NCI-H1417 (cell line): ENCODE measurements at regions not wholly inside any gene's neighbourhood (a gene's known extent, or its start where the extent isn't known, plus 50 kb on each side); places are given as distances from the start of the nearest gene placed in this dataset.

Source experiments
- DNase-seq, 3 experiments: peaks; one replicate each; lab custom pipeline; 2025; lab: John Stamatoyannopoulos, UW

DNA sequence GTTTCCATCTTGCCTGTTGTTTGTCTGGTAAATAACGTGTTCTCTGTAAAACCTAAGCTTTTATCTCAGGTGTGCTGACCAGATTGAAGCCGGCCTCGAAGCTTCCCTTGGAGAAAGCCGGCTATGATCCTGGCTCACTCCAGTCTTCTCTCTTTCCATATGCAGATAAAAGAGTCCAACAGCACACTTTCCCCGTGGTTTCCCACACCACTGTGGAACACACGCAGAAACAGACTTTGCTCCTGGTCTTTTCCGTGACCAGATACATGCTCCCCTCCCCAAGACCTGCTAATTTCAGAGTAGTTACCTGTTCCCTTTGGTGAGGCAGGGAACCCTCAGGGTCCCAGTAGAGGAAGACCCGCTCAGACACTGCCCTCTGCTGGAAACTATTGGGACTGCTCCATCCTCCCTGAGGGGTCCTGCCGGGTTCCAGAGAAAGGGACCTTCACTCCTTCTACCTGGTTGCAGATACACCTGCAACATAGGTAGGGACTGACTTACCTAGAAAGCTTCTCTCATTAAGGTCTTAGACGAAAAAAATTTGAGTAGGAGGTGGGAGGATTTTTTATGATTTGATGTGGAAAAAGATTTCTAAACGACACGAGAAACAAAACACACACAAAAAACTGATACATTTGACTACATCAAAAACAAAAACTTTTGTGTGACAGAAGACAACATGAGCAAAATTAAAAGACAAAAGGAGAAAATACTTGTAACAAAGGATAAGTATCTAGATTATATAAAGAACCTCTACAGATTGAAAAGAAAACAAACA, 415.4 kb upstream of the CCDC196 start:
- DNase-seq: peak; percentile 25 to 49 (median 33)

DNA sequence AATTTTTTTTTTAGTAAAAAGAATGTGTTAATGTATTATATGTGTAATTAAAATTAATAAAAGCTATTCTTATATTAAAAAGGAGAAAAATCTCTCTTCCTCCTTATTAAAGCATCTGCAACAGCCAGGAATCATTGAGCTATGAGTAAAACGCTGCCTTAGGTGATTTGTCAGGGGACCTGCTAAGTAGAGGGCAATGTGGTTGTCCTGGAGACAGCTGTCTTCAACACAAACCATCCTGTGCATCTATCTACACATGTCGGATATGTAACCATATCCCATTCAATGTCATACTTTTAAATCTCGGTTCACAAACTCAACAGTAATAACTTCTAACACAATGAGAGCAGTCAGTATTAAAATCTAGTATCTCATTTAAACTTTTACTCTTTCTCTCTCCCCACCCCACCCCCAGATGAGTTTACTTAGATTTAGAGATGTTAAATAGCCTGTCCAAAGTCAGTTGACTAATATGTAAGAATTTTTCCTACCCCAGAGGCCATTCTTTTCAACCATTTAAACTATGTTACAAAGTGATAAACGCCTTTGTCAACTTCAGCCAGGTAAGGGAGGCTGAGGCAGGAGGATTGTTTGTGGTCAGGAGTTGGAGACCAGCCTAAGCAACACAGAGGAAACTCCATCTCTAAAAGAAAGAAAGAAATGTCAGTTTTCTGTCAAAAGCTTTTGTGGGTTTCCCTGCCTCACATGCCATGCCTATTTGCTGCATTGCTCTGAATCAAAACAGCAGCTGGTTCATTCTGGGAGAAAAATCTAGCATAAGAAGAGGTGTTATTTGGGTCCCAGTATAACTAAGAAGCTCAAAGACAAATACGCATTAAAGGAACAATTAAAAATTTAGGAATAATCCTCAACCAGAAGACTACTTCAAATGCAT, 413.7 kb upstream of the CCDC196 start:
- DNase-seq: peak in 1 of 3 experiments; percentile 4

DNA sequence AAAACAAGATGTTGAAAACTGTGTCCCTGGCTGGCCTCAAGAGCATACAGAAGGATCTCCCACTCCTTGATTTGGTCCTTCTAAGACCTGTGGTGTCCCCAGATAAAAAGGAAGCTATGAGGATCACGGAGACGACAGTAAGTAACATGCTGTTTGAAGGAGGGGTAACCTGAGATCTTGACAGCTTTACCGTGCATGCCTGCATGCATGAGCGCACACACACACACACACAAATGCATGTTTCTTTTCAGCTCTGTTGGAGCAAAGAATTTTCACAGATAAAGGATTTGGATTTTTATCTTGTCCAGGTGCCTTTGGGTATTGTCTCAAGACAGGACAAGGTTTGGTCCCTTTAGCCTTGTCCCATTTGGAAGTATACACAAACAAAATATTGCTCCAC, 411.6 kb upstream of the CCDC196 start:
- DNase-seq: peak in 2 of 3 experiments; percentile 18 to 89

DNA sequence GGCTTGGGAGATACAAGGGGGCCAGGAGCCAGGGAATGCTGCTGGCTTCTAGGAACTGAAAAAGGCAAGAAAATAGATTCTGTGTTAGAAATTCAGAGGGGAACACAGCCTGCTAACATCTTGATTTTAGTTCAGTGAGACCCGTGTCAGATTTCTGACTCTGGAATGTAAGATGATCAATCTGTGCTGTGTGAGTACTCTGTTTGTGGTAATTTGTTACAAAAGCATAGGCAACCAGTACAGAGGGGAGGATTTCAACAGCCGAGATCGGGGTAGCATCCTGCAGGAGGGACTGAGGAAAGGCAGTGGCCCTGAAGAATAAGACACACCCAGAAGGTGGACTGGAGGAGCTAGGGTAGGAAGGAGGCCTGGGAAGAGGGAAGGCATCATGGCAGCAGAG, 410.0 kb upstream of the CCDC196 start:
- peak in 1 of 3 experiments; percentile 72 for DNase-seq

DNA sequence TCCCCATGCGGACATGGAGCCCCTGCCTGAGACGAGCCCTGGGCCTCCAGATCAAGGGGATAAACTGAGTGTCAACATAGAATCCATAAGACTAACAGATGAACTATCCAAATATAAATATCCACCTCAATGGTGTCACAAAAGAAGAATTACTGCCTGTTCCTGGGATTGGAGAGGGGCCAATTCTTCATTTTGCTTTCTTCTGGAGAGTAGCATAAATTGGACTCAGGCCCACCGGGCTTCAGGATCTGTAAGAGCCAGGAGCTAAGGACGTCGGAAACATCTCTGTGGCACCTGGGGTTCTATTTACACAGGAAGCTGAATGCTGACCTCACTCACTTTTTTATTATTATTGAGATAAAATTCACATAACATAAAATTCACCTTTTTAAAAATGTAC, 408.2 kb upstream of the CCDC196 start:
- peak in 2 of 3 experiments; percentile 8 to 27 for DNase-seq

DNA sequence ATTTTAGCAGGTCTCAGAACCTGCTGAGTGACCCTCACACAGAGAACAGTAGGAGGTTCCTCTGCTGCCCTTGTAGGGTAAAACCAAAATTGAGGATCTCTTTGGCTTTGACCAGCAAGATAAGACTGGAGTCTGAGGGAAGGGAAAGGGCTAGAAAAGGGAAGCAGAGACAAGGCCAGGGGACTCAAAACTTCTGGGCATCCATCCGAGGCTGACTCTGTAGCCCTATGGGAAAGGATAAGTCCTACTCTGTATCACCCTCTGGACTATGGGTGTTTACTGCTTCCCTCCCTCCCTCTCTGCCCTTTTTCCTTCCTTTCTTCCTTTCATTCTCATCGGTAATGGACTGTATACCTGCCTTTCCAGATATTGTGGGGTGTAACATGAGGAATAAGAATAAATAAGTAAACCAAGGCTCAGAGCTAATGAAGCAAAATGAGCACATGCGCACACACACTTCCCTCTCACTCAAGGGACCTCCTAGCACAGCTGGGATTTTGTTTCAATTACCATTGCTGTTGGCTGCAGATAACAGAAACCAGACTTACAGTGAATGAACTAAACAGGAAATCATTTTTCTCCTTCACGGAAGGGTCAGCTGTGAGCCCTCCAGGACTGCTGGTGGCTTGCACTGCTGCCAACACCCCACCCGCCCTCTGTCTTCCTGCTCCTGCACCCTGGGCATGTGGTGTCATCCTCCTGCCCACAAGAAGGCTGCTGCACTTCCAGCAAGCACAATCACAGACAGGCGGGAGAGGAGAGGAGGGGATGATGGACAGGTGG, 404.4 kb upstream of the CCDC196 start:
- DNase-seq: no peak

DNA sequence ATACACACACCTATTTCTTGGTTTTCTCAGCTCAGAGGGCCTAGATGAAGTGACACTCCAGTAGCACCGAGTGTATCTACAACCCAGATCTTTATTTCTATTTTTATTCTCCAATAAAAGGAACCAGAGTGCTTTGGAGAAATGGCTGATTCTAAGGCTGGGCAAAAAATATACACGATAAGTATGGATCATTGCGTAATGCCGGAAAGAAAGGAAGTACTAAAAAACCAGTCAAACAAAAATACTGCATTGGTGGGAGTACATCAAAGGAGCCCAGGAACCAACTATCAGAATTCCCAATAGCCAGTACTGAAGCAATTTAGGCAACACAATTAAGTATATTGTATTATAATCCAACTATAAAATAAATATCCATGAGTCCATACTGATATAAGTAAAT, 400.9 kb upstream of the CCDC196 start:
- no peak for DNase-seq

DNA sequence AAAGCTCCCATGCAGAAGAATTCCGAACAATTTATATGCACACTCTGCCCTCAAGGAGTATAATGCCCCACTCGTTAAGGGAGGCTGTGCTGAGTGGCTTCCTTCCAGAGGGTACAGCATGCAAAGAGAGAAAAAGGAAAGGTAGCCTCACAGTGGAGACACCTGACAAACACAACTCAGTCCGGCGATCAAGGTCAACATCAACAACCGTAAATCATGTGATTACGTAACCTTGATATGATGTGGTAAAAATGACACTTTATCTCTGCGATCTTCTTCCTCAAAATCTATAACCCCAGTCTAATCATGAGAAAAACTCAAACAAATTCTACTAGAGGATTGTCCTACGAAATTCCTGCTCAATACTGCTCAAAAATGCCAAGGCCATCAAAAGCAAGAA, 400.5 kb upstream of the CCDC196 start:
- DNase-seq: no peak

DNA sequence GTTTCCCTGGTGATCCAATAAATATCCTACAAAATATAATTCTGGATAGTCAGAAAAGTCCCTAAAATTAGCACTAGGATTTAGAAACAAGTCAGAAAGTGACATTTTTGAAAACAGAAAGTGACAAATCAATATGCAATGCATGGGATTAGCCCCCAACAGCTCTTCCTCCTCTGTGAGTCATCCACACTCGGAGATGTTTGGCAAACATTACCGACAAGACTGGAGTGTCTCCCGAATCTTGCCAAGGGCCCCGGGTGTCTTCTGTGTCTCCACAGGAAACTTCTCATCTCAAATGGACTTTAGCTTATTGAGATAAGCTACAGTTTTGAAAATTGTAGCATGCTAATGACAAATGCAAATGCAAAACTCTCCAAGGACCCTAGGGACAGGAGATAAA, 398.9 kb upstream of the CCDC196 start:
- DNase-seq: no peak

DNA sequence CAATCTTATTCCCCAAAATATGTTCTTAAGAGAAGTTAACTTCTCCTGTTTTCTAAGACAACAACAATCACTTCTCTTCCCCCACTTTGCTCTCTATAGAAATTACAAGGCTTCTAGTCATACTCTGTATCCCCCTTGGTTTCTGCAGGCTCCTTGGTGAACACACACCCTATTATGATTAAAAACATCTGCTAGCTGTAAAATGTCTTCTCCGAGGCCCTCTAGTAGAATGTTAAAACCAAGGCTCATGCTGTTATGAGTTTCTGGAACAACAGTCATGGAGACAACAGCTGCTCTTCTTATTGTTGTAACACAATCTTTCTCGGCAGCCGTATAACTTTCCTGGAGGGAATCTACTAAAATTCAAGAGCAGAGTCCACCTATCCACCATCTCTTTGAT, 397.5 kb upstream of the CCDC196 start:
- no peak for DNase-seq

DNA sequence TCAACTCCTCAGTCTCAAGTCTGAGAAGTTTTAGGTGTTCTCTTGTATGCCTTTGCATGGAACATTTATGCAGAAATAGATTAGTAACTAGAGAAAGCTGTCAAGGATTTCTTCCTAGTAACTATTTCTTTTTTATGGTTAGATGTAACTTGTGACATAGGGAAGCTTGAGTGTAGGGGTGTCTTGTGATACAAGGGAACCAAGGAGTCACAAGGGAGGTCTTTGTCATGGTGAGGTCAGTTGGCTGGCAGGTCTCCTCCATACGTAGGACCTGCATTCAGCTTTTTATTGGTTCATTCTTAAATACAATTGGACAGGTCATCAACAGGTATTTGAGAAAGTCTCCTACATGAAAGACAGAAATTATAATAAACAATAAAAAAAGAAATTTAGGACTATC, 394.0 kb upstream of the CCDC196 start:
- DNase-seq: no peak

DNA sequence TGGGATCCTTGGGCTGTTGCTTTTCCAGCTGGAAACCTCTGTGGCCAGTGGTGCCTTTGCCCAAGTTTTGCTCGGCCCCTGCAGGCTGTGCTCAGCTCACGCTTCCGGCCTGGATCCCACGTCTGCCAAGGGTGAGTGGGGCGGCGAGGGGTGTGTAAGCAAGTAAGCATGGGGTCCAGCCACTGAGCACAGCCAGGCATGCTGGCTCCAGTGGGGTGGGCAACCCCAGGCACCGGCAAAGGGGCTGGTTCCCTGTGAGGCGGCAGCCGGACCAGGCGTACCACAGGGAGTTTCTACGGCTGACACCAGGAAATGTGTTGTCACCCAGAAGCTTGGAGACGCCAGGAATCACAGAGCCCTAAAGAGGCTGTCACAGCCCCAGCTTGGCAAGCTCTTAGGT, 393.4 kb upstream of the CCDC196 start:
- DNase-seq: no peak

DNA sequence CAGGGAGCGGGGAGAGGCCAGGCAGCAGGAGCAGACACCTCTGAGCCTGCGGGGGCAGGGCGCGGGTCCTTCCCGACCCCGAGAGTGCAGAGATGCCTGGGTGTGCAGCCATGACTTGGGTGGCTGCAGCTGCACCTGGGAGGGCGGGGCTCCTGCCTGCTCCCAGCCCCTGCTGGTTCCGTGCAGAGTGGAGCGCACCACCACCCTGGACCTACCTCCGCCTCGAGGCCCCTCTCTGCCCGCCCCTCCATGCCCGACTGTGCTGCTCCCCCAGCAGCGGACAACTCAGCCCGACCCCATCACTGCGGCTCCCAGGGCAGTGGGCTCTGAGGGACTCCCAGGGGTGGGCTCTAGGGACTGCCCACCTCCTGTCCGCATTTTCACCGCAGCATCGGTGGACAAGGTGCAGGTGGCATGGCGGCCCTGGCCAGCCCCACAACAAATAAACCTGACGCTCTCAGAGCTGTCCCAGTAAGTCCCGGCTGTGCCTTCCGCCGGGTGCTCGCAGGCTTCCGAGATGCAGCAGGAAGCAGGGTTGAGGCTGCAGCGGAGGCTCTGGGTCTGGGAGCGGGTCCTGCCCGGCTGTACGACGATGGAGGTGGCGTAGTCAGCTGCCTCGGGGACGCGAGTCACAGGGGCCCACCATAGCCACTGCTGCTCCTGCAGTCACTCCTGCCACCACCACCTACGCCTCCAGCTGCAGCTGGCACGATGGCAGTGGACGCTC, 392.0 kb upstream of the CCDC196 start:
- no peak for DNase-seq

DNA sequence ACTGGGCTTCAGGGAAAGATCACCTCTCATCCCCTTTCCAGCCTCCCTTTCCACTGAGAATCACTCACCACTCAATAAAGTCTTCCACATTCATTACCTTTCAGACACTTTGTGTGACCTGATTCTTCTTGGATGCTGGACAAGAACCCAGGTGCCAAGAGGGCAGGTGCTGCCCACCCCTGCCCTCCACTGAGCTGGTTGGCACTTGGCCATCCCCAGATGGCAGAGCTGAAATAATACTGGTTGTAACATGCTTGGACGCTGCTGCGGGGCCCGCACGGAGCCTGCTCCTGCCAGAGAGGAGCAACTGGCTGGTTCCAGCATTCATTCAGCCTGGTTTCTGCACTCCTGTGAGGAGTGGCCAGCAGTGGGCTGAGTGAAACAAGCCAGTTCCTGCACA, 386.7 kb upstream of the CCDC196 start:
- no peak for DNase-seq

DNA sequence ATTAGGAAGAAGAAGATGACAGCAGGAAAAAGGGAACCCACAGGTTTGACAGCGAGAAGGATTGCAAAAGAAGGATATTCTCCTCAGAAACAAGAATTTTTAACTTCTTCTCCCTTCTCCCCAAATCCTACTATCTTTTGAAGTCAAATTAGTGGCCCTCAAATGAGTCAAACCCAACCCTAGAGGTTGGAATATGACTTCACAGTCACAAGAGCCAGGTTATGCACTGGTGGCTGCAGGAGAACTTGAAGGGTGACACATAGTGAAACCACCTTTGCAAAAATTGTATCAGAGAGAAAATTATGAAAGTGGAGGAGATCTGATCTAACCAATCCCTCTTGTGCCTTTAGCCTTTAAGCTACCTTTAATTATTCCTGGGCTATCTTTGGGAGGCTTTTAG, 386.2 kb upstream of the CCDC196 start:
- no peak for DNase-seq

DNA sequence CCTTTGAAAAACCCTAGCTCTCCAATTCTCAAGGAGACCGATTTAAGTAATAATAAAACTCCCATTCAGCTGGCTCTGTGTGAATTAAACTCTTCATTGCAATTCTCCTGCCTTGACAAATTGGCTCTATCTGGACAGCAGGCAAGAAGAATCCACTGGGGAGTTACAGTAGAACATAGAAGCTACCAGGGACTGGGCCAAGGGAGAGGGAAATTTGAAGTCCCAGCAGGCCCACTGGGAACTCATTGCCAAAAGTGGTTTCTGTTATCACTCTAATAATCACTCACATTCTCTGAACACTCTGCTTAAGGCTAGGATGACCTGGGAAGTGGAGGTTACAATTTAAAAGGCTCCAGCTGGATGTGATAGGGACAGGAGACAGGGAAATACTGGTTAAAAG, 384.5 kb upstream of the CCDC196 start:
- no peak for DNase-seq

DNA sequence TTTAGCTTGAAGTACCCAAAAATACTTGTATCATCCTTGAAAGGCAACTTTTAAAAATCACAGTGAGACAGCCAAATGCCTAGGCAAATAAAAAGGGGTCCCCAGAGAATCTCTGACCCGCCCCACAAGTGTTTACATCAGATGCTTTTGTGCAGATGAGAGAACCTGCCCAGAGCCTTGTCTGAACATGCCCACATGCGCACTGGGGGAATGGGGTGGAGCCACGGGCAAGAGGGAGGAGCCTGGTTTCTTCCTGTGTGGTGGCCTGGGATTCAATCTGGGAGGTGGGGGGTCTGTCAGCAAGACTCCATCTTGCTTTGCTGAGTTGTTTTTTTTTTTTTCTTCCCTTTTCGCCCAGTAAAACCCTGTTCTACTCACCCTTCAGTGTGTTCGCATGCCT, 381.7 kb upstream of the CCDC196 start:
- DNase-seq: peak; percentile 1 to 80 (median 9)

DNA sequence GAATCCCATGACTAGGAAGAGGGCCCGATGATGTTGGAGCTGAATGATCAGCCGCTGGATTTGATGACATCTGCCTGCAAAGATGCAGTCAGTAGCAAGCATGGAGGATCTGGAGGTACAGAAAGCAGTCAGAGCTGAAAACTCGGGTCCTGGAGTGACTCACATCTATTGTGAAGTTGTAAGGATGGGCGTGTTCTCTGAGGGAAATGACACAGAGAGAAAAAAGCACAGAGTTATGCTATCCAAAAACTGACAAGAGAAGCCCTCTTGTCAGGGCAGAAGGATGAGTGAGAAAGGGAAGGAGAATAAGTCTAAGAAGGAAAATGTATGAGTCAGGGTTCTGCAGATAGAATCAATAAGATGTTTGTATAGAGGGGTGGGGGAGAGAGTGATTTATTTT, 380.4 kb upstream of the CCDC196 start:
- no peak for DNase-seq

DNA sequence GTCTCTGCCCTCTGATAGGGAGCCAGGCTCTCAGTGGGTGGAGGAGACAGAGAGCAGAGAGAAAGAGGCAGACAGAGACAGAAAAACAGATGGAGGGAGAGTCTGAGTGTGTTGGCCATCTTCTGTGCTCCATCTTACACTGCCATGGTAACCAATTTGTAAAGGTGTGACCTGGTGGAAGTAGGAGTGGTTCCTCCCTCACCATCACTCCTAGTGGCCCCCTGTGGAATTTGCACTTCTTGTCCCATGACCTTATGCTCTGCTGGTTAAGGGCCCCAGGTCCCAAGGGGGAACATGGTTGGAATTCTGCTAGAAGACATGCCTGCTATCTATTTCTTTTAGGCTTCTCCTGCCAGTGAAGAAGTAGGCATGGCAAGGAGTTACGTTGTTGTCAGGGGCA, 376.7 kb upstream of the CCDC196 start:
- DNase-seq: no peak

DNA sequence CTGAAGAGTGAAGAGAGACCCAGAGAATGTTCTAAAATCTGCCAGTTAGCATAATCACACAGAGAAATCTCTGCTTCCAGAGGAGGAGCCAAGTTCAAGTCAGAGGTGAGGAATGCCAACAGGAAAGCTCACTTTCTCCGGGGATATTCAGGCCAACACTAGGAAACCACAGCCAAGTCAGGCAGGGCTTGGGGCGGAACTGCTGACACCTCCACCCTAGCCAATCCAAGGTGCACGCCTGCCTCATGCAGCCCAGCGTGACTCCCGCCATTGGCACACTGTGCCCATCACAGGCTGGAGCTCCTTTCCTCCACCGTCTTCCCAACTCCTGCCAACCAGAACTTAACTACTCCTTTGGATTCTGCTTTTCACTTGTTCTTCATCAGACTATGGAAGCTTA, 374.3 kb upstream of the CCDC196 start:
- DNase-seq: no peak

DNA sequence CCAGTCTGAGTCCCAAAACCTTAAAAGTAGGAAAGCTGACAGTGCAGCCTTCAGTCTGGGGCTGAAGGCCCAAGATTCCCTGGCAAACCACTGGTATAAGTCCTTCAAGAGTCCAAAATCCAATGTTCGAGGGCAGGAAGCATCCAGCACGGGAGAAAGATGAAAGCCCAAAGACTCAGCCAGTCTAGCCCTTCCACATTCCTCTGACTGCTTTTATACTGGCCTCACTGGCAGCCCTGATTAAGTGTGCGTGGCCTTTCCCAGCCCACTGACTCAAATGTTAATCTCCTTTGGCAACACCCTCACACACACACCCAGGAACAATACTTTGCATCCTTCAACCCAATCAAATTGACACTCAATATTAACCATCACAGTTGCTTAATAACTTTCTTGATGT, 372.1 kb upstream of the CCDC196 start:
- no peak for DNase-seq
